ENCODE measurements at regions not wholly inside any gene's neighbourhood (a gene's known extent, or its start where the extent isn't known, plus 50 kb on each side); places are given as distances from the start of the nearest gene placed in this dataset.

DNA sequence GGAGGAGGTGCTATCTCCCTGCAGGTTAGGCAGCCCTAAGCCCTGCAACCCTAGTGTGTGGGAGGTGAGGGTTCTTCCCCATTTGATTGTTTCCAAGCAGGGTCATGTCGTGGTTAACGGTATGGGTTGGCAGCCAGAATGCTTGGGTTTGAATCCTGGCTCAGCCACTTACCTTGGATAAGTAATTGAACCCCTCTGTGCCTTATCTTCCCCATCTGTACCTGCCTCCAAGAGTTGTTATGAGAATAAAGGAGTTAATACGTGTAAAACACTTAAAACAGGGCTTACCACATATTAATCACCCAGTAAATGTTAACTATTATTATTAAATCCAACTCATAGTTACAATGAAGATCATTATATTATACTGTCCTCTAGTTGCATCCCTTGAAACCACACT lies 52.2 kb upstream of the SPATA31E1 start:
- no peaks in the 10 kb centered on the region for H3K27me3 ChIP-seq
- intact Hi-C loops (cut with DNase I; ENCODE audit: low total_unique reads), result no loop called here

DNA sequence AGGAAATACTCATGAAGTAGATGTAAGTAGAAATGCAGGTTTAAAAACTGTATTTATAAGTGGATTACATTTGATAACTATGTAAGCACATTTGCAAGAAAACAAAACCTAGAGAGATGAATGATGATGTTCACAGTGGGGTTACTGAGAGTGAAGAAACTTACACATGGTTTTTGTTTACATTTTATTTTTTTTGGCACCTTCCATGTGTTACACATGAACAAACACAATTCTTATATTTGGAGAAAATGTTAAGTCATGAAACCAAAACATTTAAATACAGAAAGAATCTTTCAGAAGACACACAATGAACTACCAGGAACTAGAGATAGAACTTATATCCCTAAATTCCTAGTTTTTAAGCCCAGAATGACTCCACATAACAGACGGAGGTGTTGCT lies 51.5 kb upstream of the SPATA31E1 start:
- DNase-seq (no peak), ATAC-seq (no peak)
- intact Hi-C loops (cut with DNase I; ENCODE audit: low total_unique reads), result no loop called here
- no peak for TF ChIP-seq POLR2A (IDR thresholded peaks at IDR 0.05)
- TF ChIP-seq, protein P1, sequence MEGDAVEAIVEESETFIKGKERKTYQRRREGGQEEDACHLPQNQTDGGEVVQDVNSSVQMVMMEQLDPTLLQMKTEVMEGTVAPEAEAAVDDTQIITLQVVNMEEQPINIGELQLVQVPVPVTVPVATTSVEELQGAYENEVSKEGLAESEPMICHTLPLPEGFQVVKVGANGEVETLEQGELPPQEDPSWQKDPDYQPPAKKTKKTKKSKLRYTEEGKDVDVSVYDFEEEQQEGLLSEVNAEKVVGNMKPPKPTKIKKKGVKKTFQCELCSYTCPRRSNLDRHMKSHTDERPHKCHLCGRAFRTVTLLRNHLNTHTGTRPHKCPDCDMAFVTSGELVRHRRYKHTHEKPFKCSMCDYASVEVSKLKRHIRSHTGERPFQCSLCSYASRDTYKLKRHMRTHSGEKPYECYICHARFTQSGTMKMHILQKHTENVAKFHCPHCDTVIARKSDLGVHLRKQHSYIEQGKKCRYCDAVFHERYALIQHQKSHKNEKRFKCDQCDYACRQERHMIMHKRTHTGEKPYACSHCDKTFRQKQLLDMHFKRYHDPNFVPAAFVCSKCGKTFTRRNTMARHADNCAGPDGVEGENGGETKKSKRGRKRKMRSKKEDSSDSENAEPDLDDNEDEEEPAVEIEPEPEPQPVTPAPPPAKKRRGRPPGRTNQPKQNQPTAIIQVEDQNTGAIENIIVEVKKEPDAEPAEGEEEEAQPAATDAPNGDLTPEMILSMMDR (IDR thresholded peaks at IDR 0.05 in 4 of 5, conservative IDR thresholded peaks at IDR 0.05 in 1 of 5), result no peak
- no peaks in the 10 kb centered on the region for H3K4me1 ChIP-seq
- no peak overlapping the region for H3K4me3 ChIP-seq
- no peak overlapping the region for H3K27ac ChIP-seq
- in situ Hi-C loops (cut with MboI; ENCODE audit: low sequenced_read_pairs in 4 of 4), result no loop called here
- no peaks in the 10 kb centered on the region for H3K27me3 ChIP-seq
- no peaks in the 10 kb centered on the region for H3K9me3 ChIP-seq
- no peaks in the 10 kb centered on the region for H3K36me3 ChIP-seq

More for the DNA sequence above, 52.2 kb upstream of the SPATA31E1 start:
- no peak for TF ChIP-seq POLR2A (IDR thresholded peaks at IDR 0.05)
- TF ChIP-seq, protein P1 (IDR thresholded peaks at IDR 0.05 in 4 of 5, conservative IDR thresholded peaks at IDR 0.05 in 1 of 5), result no peak
- no peaks in the 10 kb centered on the region for H3K4me1 ChIP-seq
- H3K9me3 ChIP-seq, result no peaks in the 10 kb centered on the region
- H3K27ac ChIP-seq, result no peak overlapping the region
- in situ Hi-C loops (cut with MboI; ENCODE audit: low sequenced_read_pairs in 4 of 4), result no loop called here
- DNase-seq, result no peak
- no peak overlapping the region for H3K4me3 ChIP-seq
- no peak for ATAC-seq
- H3K36me3 ChIP-seq, result no peaks in the 10 kb centered on the region
